ENCODE measurements at regions not wholly inside any gene's neighbourhood (a gene's known extent, or its start where the extent isn't known, plus 50 kb on each side); places are given as distances from the start of the nearest gene placed in this dataset.

GRCh38 chr3:54053211-54053610, 69.1 kb upstream of the CACNA2D3 start:
- TF ChIP-seq POLR2AphosphoS5 (IDR thresholded peaks at IDR 0.05; ENCODE audit: borderline replicate concordance, low read depth, low read length) (no peak), EZH2 (IDR thresholded peaks at IDR 0.05) (no peak), FOXP2 (optimal IDR thresholded peaks at IDR 0.05; ENCODE audit: control extremely low read depth, extremely low read length, insufficient read depth) (no peak)
